ENCODE measurements at regions not wholly inside any gene's neighbourhood (a gene's known extent, or its start where the extent isn't known, plus 50 kb on each side); places are given as distances from the start of the nearest gene placed in this dataset.

DNA sequence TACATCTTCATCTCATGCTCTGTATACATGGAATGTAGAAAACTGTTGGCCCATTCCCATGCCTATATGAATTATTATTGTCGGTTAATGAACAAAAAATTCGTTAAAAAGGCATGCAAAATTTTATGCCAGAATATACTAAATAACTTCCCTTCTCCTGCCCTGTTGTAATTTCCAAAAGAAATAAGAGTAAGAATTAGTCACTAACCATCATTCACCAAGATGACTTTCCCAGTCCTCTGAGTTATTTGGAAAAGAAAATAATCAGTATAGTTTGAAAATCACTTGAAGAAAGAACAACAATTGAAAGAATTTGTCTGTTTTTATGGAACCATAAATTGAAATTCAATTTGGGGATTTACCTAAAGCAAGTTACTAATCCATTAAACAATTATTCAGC is 1149.1 kb upstream of the RAG2 start:
- TF ChIP-seq CTCF (IDR thresholded peaks at IDR 0.05) (no peak), POLR2AphosphoS5 (IDR thresholded peaks at IDR 0.05; ENCODE audit: low read depth, low read length) (no peak)
- TF ChIP-seq, protein P1, sequence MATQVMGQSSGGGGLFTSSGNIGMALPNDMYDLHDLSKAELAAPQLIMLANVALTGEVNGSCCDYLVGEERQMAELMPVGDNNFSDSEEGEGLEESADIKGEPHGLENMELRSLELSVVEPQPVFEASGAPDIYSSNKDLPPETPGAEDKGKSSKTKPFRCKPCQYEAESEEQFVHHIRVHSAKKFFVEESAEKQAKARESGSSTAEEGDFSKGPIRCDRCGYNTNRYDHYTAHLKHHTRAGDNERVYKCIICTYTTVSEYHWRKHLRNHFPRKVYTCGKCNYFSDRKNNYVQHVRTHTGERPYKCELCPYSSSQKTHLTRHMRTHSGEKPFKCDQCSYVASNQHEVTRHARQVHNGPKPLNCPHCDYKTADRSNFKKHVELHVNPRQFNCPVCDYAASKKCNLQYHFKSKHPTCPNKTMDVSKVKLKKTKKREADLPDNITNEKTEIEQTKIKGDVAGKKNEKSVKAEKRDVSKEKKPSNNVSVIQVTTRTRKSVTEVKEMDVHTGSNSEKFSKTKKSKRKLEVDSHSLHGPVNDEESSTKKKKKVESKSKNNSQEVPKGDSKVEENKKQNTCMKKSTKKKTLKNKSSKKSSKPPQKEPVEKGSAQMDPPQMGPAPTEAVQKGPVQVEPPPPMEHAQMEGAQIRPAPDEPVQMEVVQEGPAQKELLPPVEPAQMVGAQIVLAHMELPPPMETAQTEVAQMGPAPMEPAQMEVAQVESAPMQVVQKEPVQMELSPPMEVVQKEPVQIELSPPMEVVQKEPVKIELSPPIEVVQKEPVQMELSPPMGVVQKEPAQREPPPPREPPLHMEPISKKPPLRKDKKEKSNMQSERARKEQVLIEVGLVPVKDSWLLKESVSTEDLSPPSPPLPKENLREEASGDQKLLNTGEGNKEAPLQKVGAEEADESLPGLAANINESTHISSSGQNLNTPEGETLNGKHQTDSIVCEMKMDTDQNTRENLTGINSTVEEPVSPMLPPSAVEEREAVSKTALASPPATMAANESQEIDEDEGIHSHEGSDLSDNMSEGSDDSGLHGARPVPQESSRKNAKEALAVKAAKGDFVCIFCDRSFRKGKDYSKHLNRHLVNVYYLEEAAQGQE (IDR thresholded peaks at IDR 0.05; ENCODE audit: insufficient read depth in 1 of 2, low read depth in 2 of 2, low read length in 1 of 2): no peak

Measured in Panc1 (cell line).